ENCODE measurements at regions not wholly inside any gene's neighbourhood (a gene's known extent, or its start where the extent isn't known, plus 50 kb on each side); places are given as distances from the start of the nearest gene placed in this dataset.

DNA sequence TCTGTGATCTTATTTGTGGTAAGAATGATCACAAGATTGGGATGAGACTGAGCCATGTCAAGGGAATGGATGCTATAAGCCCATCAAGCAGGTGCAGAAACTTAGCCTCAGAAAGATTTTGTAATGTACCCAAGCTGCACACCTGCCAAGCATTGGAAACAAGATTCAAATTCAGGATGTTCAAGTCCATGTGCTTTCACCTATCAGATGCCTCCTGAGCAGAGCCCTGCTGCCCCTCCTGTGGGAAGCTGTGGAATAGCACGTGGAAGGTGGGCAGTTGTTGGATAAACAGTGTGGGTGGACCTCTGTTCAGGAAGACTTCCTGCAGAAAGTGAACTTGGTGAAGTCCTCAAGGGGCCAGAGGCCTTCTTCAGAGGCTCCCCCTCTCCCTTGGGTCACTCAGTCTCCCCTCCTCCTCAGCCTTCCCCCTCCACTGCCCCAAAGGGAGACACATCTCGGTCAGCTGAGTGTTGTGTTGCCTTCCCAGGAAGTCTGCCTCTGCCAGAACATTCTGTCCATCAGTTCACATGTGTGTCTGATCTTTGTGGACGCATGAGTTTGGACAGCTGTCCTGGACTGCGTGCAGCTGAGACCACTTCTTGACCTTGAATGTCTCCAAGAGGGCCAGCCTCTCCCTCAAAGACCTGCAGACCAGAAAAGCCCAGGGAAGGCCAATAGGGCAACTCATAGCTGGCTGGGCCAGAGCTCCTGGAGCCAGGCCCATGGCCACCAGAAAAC, 186.1 kb downstream of the INHBB start:
- Histone ChIP-seq H3K4me3 (ENCODE audit: insufficient read depth, low read length) (no peak overlapping the region), H3K27me3 (ENCODE audit: insufficient read depth, low read length) (no peaks in the 10 kb centered on the region), H3K4me2 (ENCODE audit: insufficient read depth, low read length) (no peak overlapping the region), H3K9me3 (ENCODE audit: low read depth, low read length) (no peaks in the 10 kb centered on the region), H3K27ac (ENCODE audit: low read depth, low read length) (no peak overlapping the region), H4K20me1 (ENCODE audit: insufficient read depth, low read length) (no peaks in the 10 kb centered on the region), H2AFZ (ENCODE audit: low read length) (no peak overlapping the region), H3K79me2 (ENCODE audit: insufficient read depth, low read length) (no peaks in the 10 kb centered on the region), H3K4me1 (ENCODE audit: insufficient read depth, low read length) (no peaks in the 10 kb centered on the region), H3K36me3 (ENCODE audit: insufficient read depth, low read length) (no peaks in the 10 kb centered on the region)
- no peak for DNase-seq (ENCODE audit: insufficient read length, low spot score, missing footprints)
- TF ChIP-seq CTCF (IDR thresholded peaks at IDR 0.05; ENCODE audit: extremely low read depth, low read depth, low read length): no peak

- DNase-seq (ENCODE audit: insufficient read length, low spot score, missing footprints): peak; percentile 69
- no peak overlapping the region for H2AFZ ChIP-seq (ENCODE audit: low read length)
- H3K36me3 ChIP-seq (ENCODE audit: insufficient read depth, low read length): no peaks in the 10 kb centered on the region
- no peak overlapping the region for H3K27ac ChIP-seq (ENCODE audit: low read depth, low read length)
- no peaks in the 10 kb centered on the region for H3K79me2 ChIP-seq (ENCODE audit: insufficient read depth, low read length)
- no peaks in the 10 kb centered on the region for H3K9me3 ChIP-seq (ENCODE audit: low read depth, low read length)
- no peak overlapping the region for H3K4me3 ChIP-seq (ENCODE audit: insufficient read depth, low read length)
- H3K27me3 ChIP-seq (ENCODE audit: insufficient read depth, low read length): no peaks in the 10 kb centered on the region
- H4K20me1 ChIP-seq (ENCODE audit: insufficient read depth, low read length): no peaks in the 10 kb centered on the region
- H3K4me1 ChIP-seq (ENCODE audit: insufficient read depth, low read length): no peaks in the 10 kb centered on the region
- no peak for TF ChIP-seq CTCF (IDR thresholded peaks at IDR 0.05; ENCODE audit: extremely low read depth, low read depth, low read length)
- no peak overlapping the region for H3K4me2 ChIP-seq (ENCODE audit: insufficient read depth, low read length)
Measured at GRCh38 chr2:120533625-120534024, 187.7 kb downstream of the INHBB start.

- Histone ChIP-seq H3K4me1 (ENCODE audit: insufficient read depth, low read length) (peaks cover 5% of the 10 kb centered on the region), H4K20me1 (ENCODE audit: insufficient read depth, low read length) (no peaks in the 10 kb centered on the region), H3K36me3 (ENCODE audit: insufficient read depth, low read length) (no peaks in the 10 kb centered on the region), H3K27ac (ENCODE audit: low read depth, low read length) (no peak overlapping the region), H3K4me3 (ENCODE audit: insufficient read depth, low read length) (no peak overlapping the region), H2AFZ (ENCODE audit: low read length) (no peak overlapping the region), H3K27me3 (ENCODE audit: insufficient read depth, low read length) (no peaks in the 10 kb centered on the region), H3K4me2 (ENCODE audit: insufficient read depth, low read length) (no peak overlapping the region), H3K79me2 (ENCODE audit: insufficient read depth, low read length) (no peaks in the 10 kb centered on the region), H3K9me3 (ENCODE audit: low read depth, low read length) (no peaks in the 10 kb centered on the region)
- TF ChIP-seq CTCF (IDR thresholded peaks at IDR 0.05; ENCODE audit: extremely low read depth, low read depth, low read length): no peak
- DNase-seq (ENCODE audit: insufficient read length, low spot score, missing footprints): no peak
Measured at GRCh38 chr2:120534457-120534856, 188.5 kb downstream of the INHBB start.

DNA sequence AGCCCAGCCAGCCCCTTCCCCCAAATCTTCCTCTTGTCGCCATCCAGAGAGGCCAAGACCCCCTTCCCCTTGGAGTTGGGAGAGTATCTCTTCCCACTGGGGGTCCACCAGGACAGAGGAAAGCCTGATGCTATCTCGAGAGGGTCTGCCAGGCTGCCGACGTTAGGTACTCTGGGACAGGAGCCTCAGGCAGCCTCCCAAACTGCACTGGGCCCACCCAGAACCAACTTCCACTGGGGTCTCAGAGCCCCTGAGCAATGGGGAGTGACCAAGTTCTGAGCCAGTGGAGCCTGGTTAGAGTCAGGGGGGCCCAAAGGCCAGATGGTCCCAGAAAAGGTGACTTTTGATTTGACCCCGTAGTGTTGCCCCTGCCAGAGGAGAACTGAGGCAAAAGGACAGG, 189.1 kb downstream of the INHBB start:
- no peaks in the 10 kb centered on the region for H3K36me3 ChIP-seq (ENCODE audit: insufficient read depth, low read length)
- no peak for DNase-seq (ENCODE audit: insufficient read length, low spot score, missing footprints)
- no peak overlapping the region for H2AFZ ChIP-seq (ENCODE audit: low read length)
- TF ChIP-seq CTCF (IDR thresholded peaks at IDR 0.05; ENCODE audit: extremely low read depth, low read depth, low read length): no peak
- H3K27ac ChIP-seq (ENCODE audit: low read depth, low read length): no peak overlapping the region
- no peaks in the 10 kb centered on the region for H3K79me2 ChIP-seq (ENCODE audit: insufficient read depth, low read length)
- no peaks in the 10 kb centered on the region for H4K20me1 ChIP-seq (ENCODE audit: insufficient read depth, low read length)
- no peak overlapping the region for H3K4me2 ChIP-seq (ENCODE audit: insufficient read depth, low read length)
- H3K27me3 ChIP-seq (ENCODE audit: insufficient read depth, low read length): no peaks in the 10 kb centered on the region
- no peak overlapping the region for H3K4me3 ChIP-seq (ENCODE audit: insufficient read depth, low read length)
- H3K4me1 ChIP-seq (ENCODE audit: insufficient read depth, low read length): peaks cover 11% of the 10 kb centered on the region
- H3K9me3 ChIP-seq (ENCODE audit: low read depth, low read length): no peaks in the 10 kb centered on the region
